ENCODE measurements at regions not wholly inside any gene's neighbourhood (a gene's known extent, or its start where the extent isn't known, plus 50 kb on each side); places are given as distances from the start of the nearest gene placed in this dataset.

GRCh38 chr1:39106801-39107327, 80.7 kb downstream of the NDUFS5 start:
- TF ChIP-seq SP1 (IDR thresholded peaks at IDR 0.05) (no peak), ARNT (IDR thresholded peaks at IDR 0.05) (no peak), TARDBP (IDR thresholded peaks at IDR 0.05) (no peak)
